ENCODE measurements at regions not wholly inside any gene's neighbourhood (a gene's known extent, or its start where the extent isn't known, plus 50 kb on each side); places are given as distances from the start of the nearest gene placed in this dataset.

DNA sequence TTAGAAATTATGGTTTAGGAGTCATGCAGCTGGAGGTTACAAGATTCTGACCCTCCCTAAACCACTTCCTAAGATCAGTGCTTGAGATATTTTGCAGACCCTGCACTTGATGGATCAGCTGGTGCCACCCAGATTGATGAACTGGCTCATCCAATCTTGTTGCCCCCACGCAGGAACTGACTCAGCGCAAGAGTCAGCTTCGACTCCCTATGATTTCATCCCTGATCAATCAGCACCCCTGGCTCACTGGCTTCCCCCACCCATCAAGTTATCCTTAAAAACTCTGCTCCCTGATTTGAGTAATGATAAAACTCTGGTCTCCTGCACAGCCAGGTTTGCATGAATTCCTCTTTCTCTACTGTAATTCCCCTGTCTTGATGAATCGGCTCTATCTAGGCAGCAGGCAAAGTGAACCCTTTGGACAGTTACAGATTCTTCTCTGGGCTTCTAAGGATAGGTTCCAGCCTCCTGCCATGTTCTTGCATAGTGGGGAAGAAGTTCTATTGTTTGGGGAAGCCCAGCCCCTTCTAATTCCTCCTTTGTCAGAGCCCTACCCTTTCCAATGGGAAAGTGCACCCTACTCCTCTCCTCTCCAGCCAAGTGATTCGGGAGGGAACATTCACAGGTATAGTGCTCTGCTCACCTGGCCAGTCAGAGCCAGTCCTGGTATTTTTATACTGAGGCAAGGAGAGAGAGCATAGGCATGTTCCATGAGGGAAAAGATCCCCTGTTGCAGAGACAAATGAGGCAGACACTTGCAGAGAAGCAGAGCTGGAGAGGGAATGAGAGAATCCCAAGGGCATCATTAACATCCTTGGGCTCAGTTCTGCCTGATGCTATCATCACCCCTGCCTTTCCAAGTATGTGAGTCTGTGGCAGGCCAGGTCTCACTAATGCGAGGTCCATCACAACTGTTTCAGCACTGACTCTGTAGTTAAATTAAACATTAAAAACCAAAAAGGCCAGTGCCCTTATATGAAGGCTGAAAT lies 224.4 kb upstream of the GALNT17 start:
- no peak for DNase-seq (ENCODE audit: low read depth in 3 of 3)

DNA sequence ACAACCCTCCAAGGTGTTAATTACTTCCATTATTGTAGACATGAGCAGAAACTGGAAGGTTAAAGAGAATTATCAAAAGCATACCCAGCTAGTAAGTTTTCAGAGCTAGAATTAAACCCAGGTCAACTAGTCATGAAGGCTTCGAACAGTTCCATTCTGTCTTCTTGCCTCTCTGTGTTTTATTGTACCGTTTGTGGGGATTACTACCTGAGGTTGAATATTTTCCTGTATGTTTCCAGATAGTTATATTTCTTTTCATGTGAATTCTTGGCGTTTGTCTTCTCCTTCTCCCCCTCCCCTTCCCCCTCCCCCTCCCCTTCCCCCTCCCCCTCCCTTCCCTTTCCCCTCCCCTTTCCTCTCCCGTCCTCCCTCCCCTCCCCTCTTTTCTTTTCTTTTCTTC lies 218.0 kb upstream of the GALNT17 start:
- DNase-seq (ENCODE audit: low read depth in 3 of 3): no peak

DNA sequence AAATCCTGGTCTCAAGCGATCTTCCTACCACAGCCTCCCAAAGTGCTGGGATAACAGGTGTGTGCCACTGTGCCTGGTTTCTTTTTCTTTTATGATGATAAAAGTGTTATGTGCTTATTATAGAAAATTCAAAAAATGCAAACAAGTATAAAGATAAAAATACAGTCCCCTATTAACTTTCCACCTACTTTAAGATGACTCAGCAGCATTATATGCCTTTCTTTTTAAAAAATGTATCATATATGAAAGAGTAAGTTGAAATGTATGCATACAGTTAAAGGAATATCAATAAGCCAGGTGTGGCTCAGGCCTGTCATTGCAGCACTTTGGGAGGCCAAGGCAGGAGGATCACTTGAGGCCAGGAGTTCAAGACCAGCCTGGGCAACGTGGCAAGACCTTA lies 216.9 kb upstream of the GALNT17 start:
- no peak for DNase-seq (ENCODE audit: low read depth in 3 of 3)

GRCh38 chr7:70919481-70920073 lies 212.4 kb upstream of the GALNT17 start:
- no peak for DNase-seq (ENCODE audit: low read depth in 3 of 3)

DNA sequence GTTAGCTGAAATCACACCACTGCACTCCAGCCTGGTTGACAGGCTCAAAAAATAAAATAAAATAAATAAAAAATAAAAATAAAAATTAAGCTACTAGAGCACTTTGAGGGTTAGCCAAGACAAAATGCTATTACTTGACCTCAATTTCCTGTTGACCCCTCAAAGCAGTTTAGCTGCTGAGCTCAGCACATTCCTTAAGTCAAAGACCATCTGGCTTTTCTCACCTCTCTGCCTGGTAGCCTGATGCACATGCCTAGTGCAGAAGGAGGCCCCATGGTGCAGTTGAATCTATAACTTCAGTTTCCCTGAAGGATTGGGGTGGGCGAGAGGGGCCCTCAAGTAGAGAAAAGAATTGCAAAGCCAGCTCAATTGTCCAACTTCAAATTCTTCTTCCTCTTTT lies 211.1 kb upstream of the GALNT17 start:
- DNase-seq (ENCODE audit: low read depth in 3 of 3): no peak

DNA sequence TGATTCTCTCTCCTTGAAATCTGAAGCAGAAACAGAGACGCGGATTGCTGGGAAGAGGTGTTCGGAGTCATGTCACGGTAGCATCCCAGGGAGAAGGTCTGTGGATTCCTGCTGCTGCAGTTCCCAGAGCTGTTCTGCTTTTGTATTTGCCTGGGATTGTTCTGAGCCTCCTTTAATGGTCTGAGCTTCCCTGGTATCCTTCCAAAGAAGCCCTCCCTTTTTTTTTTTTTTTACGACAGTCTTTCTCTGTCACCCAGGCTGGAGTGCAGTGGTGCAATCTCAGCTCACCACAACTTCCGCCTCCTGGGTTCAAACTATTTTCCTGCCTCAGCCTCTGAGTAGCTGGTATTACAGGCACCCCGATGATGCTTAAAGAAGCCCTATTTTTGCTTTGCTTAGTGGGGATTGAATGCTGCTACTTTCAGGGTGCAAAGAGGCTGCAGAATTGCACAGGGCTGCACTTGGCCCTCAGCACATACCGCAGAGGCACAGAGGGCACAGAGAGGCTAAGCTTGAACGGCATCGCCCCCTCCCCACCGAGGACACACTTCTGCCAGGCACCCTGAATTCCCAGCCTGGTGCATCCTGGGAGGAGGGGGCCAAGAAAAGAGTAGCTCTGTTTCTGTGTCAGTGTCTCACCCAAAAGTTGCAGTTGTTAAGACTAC lies 208.6 kb upstream of the GALNT17 start:
- no peak for DNase-seq (ENCODE audit: low read depth in 3 of 3)

GRCh38 chr7:70925411-70926115 lies 206.4 kb upstream of the GALNT17 start:
- DNase-seq (ENCODE audit: low read depth in 3 of 3): no peak

GRCh38 chr7:70926666-70927065 lies 205.3 kb upstream of the GALNT17 start:
- DNase-seq (ENCODE audit: low read depth in 3 of 3): no peak

GRCh38 chr7:70935311-70935710 lies 196.6 kb upstream of the GALNT17 start:
- DNase-seq (ENCODE audit: low read depth in 3 of 3): no peak

GRCh38 chr7:70935854-70936253 lies 196.1 kb upstream of the GALNT17 start:
- no peak for DNase-seq (ENCODE audit: low read depth in 3 of 3)

GRCh38 chr7:70937424-70937823 lies 194.5 kb upstream of the GALNT17 start:
- DNase-seq (ENCODE audit: low read depth in 3 of 3): no peak

DNA sequence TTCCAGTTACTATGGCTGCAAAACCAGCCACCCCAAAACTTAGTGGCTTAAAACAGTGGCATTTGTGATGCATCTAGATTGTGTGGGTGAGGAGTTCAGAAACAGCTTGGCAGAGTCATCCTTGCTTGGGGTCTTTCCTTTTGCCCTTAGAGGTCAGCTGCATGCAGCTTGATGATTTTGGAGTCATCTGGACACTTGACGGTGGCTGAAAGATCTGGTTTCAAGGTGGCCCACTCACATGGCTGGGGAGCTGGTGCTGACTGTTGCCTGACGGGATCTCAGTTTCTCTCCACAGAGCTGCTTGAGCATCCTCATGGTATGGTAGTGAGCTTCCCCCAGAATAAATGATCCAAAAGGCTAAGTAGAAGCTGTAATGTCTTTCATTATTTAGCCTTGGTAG lies 191.3 kb upstream of the GALNT17 start:
- DNase-seq (ENCODE audit: low read depth in 3 of 3): no peak

DNA sequence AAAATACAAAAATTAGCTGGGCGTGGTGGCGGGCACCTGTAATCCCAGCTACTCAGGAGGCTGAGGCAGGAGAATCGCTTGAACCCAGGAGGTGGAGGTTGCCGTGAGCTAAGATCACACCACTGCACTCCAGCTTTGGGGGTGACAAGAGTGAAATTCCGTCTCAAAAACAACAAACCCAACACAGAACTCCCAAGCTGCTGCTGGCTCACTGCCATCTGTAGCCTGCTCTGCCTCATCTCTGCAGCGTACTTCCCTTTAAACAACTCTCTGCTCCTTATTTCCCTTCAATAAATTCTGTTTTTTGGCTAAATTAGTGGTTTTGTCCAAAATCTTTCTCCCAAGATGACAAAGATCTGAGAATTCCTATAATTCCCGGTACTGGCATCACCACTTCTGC lies 189.2 kb upstream of the GALNT17 start:
- DNase-seq (ENCODE audit: low read depth in 3 of 3): no peak

- DNase-seq (ENCODE audit: low read depth in 3 of 3): no peak
These were observed 187.4 kb upstream of the GALNT17 start for GRCh38 chr7:70944516-70944915.

GRCh38 chr7:70947181-70947580 lies 184.8 kb upstream of the GALNT17 start:
- no peak for DNase-seq (ENCODE audit: low read depth in 3 of 3)

GRCh38 chr7:70949862-70950261 lies 182.1 kb upstream of the GALNT17 start:
- DNase-seq (ENCODE audit: low read depth in 3 of 3): no peak

DNA sequence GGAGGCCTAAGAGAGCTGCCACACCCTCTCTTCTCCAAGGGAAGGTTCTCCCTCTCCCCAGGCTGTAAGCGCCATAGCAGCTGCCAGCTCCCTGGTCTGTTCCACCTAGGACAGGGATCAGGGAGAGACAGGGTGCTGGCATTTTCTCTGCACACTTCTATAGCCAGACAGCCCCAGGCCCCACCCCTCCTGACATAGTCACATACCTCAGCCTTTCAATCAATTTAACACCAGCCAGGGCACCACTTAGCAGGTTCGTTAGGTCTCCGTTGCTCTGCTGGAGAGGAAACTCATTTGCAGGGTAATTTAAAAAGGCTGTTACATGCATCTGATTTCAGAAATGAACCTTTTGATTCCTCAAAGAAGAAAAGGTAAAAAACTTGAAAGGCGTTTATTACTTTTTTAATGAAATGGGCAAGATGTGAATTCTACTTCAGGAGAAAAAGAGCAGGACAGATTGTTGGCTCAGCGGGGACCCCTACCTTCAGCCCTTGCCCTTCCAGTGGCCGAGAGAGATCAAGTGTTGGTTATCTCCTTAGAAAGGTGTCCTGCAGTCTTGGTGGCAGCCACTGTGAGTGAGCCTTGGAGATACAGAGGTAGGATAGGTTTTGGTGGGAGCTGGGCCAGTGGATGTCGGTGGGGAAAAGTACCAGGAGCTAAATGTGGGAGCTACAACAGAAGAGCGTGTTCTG lies 180.5 kb upstream of the GALNT17 start:
- no peak for DNase-seq (ENCODE audit: low read depth in 3 of 3)

DNA sequence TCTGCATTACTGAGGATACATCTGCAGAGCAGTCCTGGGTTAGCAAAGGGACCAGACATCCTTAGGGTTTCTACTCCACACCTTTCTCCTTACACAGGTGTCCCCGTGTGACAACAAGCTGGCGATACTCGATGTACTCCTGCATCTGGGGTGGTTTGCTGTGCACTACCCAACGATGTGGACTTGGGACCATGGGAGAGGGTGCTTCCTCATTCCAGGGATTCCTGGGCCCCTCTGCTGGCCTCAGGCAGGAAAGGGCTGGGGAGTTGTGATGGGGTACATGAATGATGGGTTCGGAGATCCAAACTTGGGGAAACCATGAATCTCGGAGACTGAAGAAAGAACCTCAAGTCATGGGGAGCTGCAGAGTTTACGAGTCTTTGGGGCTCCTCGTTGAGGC lies 179.6 kb upstream of the GALNT17 start:
- DNase-seq (ENCODE audit: low read depth in 3 of 3): no peak

DNA sequence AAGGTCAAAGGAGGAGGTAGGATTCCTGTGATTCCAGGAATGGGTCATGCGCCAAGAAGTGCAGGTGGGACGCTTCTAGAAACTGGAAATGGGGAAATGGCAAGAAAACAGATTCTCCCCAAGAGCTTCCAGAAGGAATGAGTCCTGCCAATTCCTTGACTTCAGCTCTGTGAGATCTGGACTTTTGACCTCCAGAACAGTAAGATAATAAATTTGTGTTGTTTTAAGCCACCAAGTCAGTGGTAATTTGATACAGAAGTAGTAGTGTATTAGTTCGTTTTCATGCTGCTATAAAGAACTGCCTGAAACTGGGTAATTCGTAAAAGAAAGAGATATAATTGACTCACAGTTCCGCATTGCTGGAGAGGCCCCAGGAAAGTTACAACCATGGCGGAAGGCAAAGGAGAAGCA lies 178.6 kb upstream of the GALNT17 start:
- DNase-seq (ENCODE audit: low read depth in 3 of 3): no peak

- DNase-seq (ENCODE audit: low read depth in 3 of 3): no peak
These were observed 178.1 kb upstream of the GALNT17 start for GRCh38 chr7:70953796-70954195.

DNA sequence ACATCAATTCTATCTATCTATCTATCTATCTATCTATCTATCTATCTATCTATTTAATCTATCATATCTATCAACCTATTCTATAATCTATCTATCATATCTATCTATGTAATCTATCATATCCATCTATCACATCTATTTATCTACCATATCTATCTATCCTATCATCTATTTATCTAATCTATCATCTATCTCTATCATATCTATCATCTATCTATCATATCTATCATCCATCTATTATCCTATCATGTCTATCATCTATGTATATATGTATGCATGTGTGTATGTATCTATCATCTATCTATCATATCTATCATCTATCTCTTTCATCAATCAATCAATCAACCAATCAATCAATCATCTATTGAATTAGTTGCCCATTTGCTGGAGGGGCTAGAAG lies 159.3 kb upstream of the GALNT17 start:
- DNase-seq (ENCODE audit: low read depth in 3 of 3): no peak

DNA sequence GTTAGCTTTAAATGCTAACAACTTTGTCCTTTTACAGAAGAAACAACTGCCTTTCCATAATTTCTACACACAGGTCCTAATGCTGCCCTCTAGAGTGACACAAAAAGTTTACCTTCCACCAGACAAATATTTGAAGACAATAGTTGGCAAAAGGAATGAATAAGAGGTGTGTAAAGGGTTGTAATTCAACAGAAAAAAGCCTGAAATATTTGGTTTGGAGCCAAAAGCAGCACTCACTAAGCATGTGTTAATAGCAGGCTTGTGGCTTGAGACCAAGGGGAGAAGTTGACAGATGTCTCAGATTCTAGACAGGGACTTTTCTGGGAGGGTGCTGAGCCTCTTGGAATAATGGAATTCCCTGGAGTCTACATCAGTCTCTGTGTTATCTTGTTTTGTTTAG lies 156.2 kb upstream of the GALNT17 start:
- DNase-seq (ENCODE audit: low read depth in 3 of 3): no peak
